Non-pigmented ciliary epithelial cell (primary cell): ENCODE measurements at regions not wholly inside any gene's neighbourhood (a gene's known extent, or its start where the extent isn't known, plus 50 kb on each side); places are given as distances from the start of the nearest gene placed in this dataset.
"Not testable (repeated sequence)": the region's sequence is repeated elsewhere in the genome, so short reads cannot be mapped to it uniquely, and the experiment has no call there.

Experiments
- DNase-seq: peaks from one replicate; pipeline ENCODE4 v3.0.0-alpha.2; 2010; ENCODE audit warnings: low read depth

GRCh38 chr2:118388771-118389170 is 300.5 kb downstream of the INSIG2 start:
- DNase-seq, result peak; percentile 19

- peak; percentile 36 for DNase-seq
These were observed 299.2 kb downstream of the INSIG2 start for GRCh38 chr2:118387509-118387908.

- peak; percentile 36 for DNase-seq
These were observed 298.5 kb downstream of the INSIG2 start for GRCh38 chr2:118386641-118387302.

- DNase-seq, result no peak
These were observed 292.8 kb downstream of the INSIG2 start for GRCh38 chr2:118380915-118381653.

- no peak for DNase-seq
These were observed 287.7 kb downstream of the INSIG2 start for GRCh38 chr2:118375907-118376485.

GRCh38 chr2:118374974-118375755 is 286.9 kb downstream of the INSIG2 start:
- DNase-seq, result no peak

GRCh38 chr2:118372886-118373830 is 284.9 kb downstream of the INSIG2 start:
- no peak for DNase-seq

- DNase-seq, result peak; percentile 9
These were observed 283.2 kb downstream of the INSIG2 start for GRCh38 chr2:118371515-118371914.

- not testable (repeated sequence) for DNase-seq
These were observed 281.2 kb downstream of the INSIG2 start for GRCh38 chr2:118369521-118369920.

GRCh38 chr2:118363604-118364003 is 275.3 kb downstream of the INSIG2 start:
- no peak for DNase-seq

- DNase-seq, result no peak
These were observed 267.8 kb downstream of the INSIG2 start for GRCh38 chr2:118356051-118356450.

- no peak for DNase-seq
These were observed 263.5 kb downstream of the INSIG2 start for GRCh38 chr2:118351796-118352195.

GRCh38 chr2:118350621-118351020 is 262.4 kb downstream of the INSIG2 start:
- DNase-seq, result no peak

GRCh38 chr2:118349365-118349764 is 261.1 kb downstream of the INSIG2 start:
- DNase-seq, result no peak

- no peak for DNase-seq
These were observed 260.2 kb downstream of the INSIG2 start for GRCh38 chr2:118348380-118349034.

GRCh38 chr2:118345465-118345864 is 257.2 kb downstream of the INSIG2 start:
- no peak for DNase-seq

- DNase-seq, result no peak
These were observed 251.8 kb downstream of the INSIG2 start for GRCh38 chr2:118340103-118340502.

- DNase-seq, result no peak
These were observed 251.1 kb downstream of the INSIG2 start for GRCh38 chr2:118339386-118339785.

- no peak for DNase-seq
These were observed 245.4 kb downstream of the INSIG2 start for GRCh38 chr2:118333664-118334063.

- DNase-seq, result no peak
These were observed 237.2 kb downstream of the INSIG2 start for GRCh38 chr2:118325321-118325955.
